A673 (cell line): ENCODE measurements at regions not wholly inside any gene's neighbourhood (a gene's known extent, or its start where the extent isn't known, plus 50 kb on each side); places are given as distances from the start of the nearest gene placed in this dataset.

Experiments used
- BruUV-seq: library from RNA; stranded (reverse); fragments of 400-500 nt; replicated peaks from 2 replicates; lab custom pipeline; 2021; lab: Mats Ljungman, UMichigan
- CTCF ChIA-PET: fragments of 300-600 bp; sonication (Branson Sonifier 250); formaldehyde crosslinking; loops from one replicate; lab custom pipeline; 2022; ENCODE audit warnings: antibody characterized with exemption; lab: Charles Lee
- POLR2A ChIA-PET: fragments of 300-600 bp; sonication (Branson Sonifier 250); formaldehyde crosslinking; loops from one replicate; lab custom pipeline; 2022; ENCODE audit warnings: antibody characterized with exemption; ENCODE audit not compliant: low non-redundant PET; lab: Charles Lee
- DNase-seq: peaks from one replicate; pipeline ENCODE4 v3.0.0-alpha.2; 2015; ENCODE audit warnings: low spot score
- H3K27ac ChIP-seq: fragments of 200-600 bp; sonication (generic); 2 replicates; pipeline ENCODE4 v1.5.1; 2016; ENCODE audit warnings: mixed run types, low read depth, mild to moderate bottlenecking, mixed read lengths, antibody characterized with exemption, low read length; ENCODE audit not compliant: poor library complexity, severe bottlenecking
- H3K27me3 ChIP-seq: fragments of 200-600 bp; sonication (generic); replicated peaks from 2 replicates; pipeline ENCODE4 v1.6.1; 2017; ENCODE audit warnings: mixed run types, low read depth, mild to moderate bottlenecking, mixed read lengths, antibody characterized with exemption, low read length; ENCODE audit not compliant: insufficient read depth, poor library complexity
- H3K36me3 ChIP-seq: fragments of 200-600 bp; sonication (generic); 2 replicates; pipeline ENCODE4 v1.6.1; 2016; ENCODE audit warnings: mixed run types, mild to moderate bottlenecking, mixed read lengths, antibody characterized with exemption, low read length; ENCODE audit not compliant: insufficient read depth, poor library complexity, severe bottlenecking
- H3K4me1 ChIP-seq: fragments of 200-600 bp; sonication (generic); 2 replicates; pipeline ENCODE4 v1.6.1; 2017; ENCODE audit warnings: mixed run types, mild to moderate bottlenecking, mixed read lengths, antibody characterized with exemption, low read length; ENCODE audit not compliant: insufficient read depth, poor library complexity, severe bottlenecking
- H3K4me3 ChIP-seq: fragments of 200-600 bp; sonication (generic); 2 replicates; pipeline ENCODE4 v1.5.1; 2016; ENCODE audit warnings: low read depth, mixed run types, mild to moderate bottlenecking, mixed read lengths, low read length; ENCODE audit not compliant: poor library complexity, severe bottlenecking
- H3K9me3 ChIP-seq: fragments of 200-600 bp; sonication (generic); 2 replicates; pipeline ENCODE4 v1.6.1; 2016; ENCODE audit warnings: mixed run types, low read depth, mild to moderate bottlenecking, mixed read lengths, antibody characterized with exemption, low read length; ENCODE audit not compliant: poor library complexity, severe bottlenecking
- EZH2 ChIP-seq: fragments of 200-600 bp; sonication (generic); IDR thresholded peaks from 2 replicates; pipeline ENCODE4 v1.6.1; 2017; ENCODE audit warnings: borderline replicate concordance, low read depth, mild to moderate bottlenecking, mixed read lengths, antibody characterized with exemption, low read length; ENCODE audit not compliant: poor library complexity, severe bottlenecking
- intact Hi-C: fragments of 100-400 bp; cut with micrococcal nuclease; formaldehyde crosslinking; loops from one replicate; pipeline ENCODE4 v1.10.0; 2022; ENCODE audit not compliant: unreplicated experiment
- TF ChIP-seq, protein P1 (sequence below): fragments of 300-800, 200-600 bp; sonication (generic); conservative IDR thresholded peaks from 2 replicates; pipeline ENCODE4 v1.5.1; 2017; ENCODE audit warnings: low read depth, mild to moderate bottlenecking, antibody characterized with exemption, low read length, moderate library complexity, mixed read lengths

DNA sequence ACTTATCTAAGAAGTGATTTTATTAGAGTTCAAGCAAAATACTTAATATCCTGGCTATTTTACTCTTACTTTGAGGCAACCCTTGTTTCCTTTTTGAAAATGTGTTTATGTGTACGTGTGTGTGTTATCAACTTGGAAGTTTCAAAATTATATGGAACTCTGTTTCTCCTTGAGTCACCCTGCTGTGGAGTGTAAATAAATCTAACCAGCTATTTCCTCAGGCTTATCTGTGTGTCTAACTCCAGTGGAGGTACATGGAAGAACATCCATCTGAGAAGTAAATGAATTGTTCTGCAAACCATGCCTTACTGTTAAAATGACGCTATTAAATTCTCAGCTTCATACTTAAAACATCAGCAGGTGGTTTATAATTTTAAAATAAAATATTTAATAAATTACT, 583.4 kb upstream of the SLITRK5 start:
- intact Hi-C loops = no loop called here
- DNase-seq = no peak
- no peak for TF ChIP-seq EZH2
- TF ChIP-seq, protein P1, sequence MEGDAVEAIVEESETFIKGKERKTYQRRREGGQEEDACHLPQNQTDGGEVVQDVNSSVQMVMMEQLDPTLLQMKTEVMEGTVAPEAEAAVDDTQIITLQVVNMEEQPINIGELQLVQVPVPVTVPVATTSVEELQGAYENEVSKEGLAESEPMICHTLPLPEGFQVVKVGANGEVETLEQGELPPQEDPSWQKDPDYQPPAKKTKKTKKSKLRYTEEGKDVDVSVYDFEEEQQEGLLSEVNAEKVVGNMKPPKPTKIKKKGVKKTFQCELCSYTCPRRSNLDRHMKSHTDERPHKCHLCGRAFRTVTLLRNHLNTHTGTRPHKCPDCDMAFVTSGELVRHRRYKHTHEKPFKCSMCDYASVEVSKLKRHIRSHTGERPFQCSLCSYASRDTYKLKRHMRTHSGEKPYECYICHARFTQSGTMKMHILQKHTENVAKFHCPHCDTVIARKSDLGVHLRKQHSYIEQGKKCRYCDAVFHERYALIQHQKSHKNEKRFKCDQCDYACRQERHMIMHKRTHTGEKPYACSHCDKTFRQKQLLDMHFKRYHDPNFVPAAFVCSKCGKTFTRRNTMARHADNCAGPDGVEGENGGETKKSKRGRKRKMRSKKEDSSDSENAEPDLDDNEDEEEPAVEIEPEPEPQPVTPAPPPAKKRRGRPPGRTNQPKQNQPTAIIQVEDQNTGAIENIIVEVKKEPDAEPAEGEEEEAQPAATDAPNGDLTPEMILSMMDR = no peak
- BruUV-seq = no TSS peak
- Histone ChIP-seq H3K36me3 (no peaks in the 10 kb centered on the region), H3K9me3 (no peaks in the 10 kb centered on the region), H3K27ac (no peak overlapping the region), H3K4me1 (no peaks in the 10 kb centered on the region), H3K4me3 (no peak overlapping the region), H3K27me3 (no peaks in the 10 kb centered on the region)
- ChIA-PET POLR2A (no interaction called here), CTCF (no interaction called here)

DNA sequence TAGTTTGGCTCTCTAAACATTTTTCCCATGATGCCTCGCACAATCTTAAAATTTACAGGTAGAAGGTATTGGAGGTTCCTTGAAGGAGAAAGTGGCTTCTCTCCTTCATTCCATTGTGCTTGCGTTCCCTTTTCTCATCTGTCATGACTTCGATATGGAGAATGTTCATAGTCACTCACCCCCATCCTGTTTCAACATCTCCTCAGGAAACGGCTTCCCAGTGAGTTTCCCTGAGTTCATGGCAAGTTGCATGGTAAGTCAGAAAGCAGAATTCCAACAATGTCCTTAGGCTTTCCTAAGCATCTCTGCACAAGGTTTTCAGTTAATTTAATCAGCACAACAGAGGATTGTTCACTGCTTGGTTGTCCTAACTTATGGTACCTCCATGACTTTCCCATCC, 581.8 kb upstream of the SLITRK5 start:
- H3K4me3 ChIP-seq = no peak overlapping the region
- CTCF ChIA-PET = no interaction called here
- H3K27me3 ChIP-seq = no peaks in the 10 kb centered on the region
- no peaks in the 10 kb centered on the region for H3K9me3 ChIP-seq
- DNase-seq = peak; percentile 1
- no TSS peak for BruUV-seq
- TF ChIP-seq, protein P1 = no peak
- TF ChIP-seq EZH2 = no peak
- H3K27ac ChIP-seq = no peak overlapping the region
- H3K36me3 ChIP-seq = no peaks in the 10 kb centered on the region
- POLR2A ChIA-PET = no interaction called here
- intact Hi-C loops = no loop called here
- H3K4me1 ChIP-seq = no peaks in the 10 kb centered on the region

DNA sequence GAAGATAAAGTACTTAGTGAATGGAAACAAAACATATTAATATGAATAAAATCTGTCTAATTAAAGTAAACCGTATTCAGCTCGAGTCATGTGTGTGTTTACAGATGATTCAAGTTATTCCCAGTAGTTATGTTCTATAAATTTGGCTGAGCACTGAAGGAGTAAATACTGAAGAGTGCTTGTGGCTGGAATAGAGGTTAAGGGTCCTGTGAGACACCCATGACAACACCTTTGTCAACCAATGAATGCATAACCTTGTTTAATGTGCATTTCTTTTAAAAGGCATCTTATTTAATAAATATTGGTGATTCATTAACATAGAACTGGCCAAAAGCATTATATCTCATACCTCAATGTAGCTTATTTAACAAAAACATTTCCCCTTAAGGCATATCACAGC, 577.8 kb upstream of the SLITRK5 start:
- no TSS peak for BruUV-seq
- Histone ChIP-seq H3K27ac (no peak overlapping the region), H3K36me3 (no peaks in the 10 kb centered on the region), H3K4me3 (no peak overlapping the region), H3K4me1 (no peaks in the 10 kb centered on the region), H3K9me3 (no peaks in the 10 kb centered on the region), H3K27me3 (no peaks in the 10 kb centered on the region)
- TF ChIP-seq, protein P1 = no peak
- no peak for TF ChIP-seq EZH2
- ChIA-PET CTCF (no interaction called here), POLR2A (no interaction called here)
- intact Hi-C loops = no loop called here
- DNase-seq = no peak
